BLaER1 treated with 17β-estradiol and CSF1 and Interleukin-3, amounts not matched to agents 10 nM and 100 nM (cell line): ENCODE measurements at regions not wholly inside any gene's neighbourhood (a gene's known extent, or its start where the extent isn't known, plus 50 kb on each side); places are given as distances from the start of the nearest gene placed in this dataset.

Experiments
- H3K27ac ChIP-seq, 11 experiments: shearing (Covaris generic); formaldehyde crosslinking; 2 replicates each; pipeline ENCODE4 v1.8.1; 2022
- H3K27me3 ChIP-seq, 11 experiments: shearing (Covaris generic); formaldehyde crosslinking; 2 replicates each; pipeline ENCODE4 v1.8.1; 2022
- H3K36me3 ChIP-seq, 11 experiments: shearing (Covaris generic); formaldehyde crosslinking; 2 replicates each; pipeline ENCODE4 v1.8.1; 2022
- H3K4me1 ChIP-seq, 10 experiments: shearing (Covaris generic); formaldehyde crosslinking; 2 replicates each; pipeline ENCODE4 v1.8.1; 2022
- H3K4me2 ChIP-seq, 11 experiments: shearing (Covaris generic); formaldehyde crosslinking; 2 replicates each; pipeline ENCODE4 v1.8.1; 2022
- H3K4me3 ChIP-seq, 10 experiments: shearing (Covaris generic); formaldehyde crosslinking; 2 replicates each; pipeline ENCODE4 v1.8.1; 2022
- H3K9ac ChIP-seq, 11 experiments: shearing (Covaris generic); formaldehyde crosslinking; 2 replicates each; pipeline ENCODE4 v1.8.1; 2022
- H3K9me3 ChIP-seq, 11 experiments: shearing (Covaris generic); formaldehyde crosslinking; replicated peaks in 1 of 11; 2 replicates each; pipeline ENCODE4 v1.8.1; 2022
- H4K20me1 ChIP-seq, 11 experiments: shearing (Covaris generic); formaldehyde crosslinking; 2 replicates each; pipeline ENCODE4 v1.8.1; 2022
- Cebpa-rat ChIP-seq, 11 experiments: shearing (Covaris generic); IDR thresholded peaks; 2 replicates each; pipeline ENCODE4 v1.8.1; 2022

- TF ChIP-seq Cebpa-rat (IDR thresholded peaks at IDR 0.05), result no peak
- Histone ChIP-seq H3K4me3 (no peak overlapping the region), H3K4me2 (no peak overlapping the region), H3K9ac (no peak overlapping the region), H3K4me1 (peaks cover 0 to 6% (median 0%) of the 10 kb centered on the region in 10 experiments; a peak in 1 of 20 replicates), H3K9me3 (peaks cover 0 to 5% (median 0%) of the 10 kb centered on the region in 11 experiments; a peak in 4 of 22 replicates), H3K27me3 (no peaks in the 10 kb centered on the region), H4K20me1 (no peaks in the 10 kb centered on the region), H3K36me3 (no peaks in the 10 kb centered on the region), H3K27ac (no peak overlapping the region)
Measured at GRCh38 chr9:18023332-18023731, 444.5 kb downstream of the SH3GL2 start.

GRCh38 chr9:18032636-18033035 is 441.3 kb upstream of the ADAMTSL1 start:
- Histone ChIP-seq H3K36me3 (no peaks in the 10 kb centered on the region), H3K4me1 (no peaks in the 10 kb centered on the region), H3K27ac (no peak overlapping the region), H3K4me3 (no peak overlapping the region), H3K27me3 (no peaks in the 10 kb centered on the region), H3K9me3 (peaks cover 0 to 11% (median 0%) of the 10 kb centered on the region in 11 experiments; a peak in 2 of 22 replicates), H4K20me1 (no peaks in the 10 kb centered on the region), H3K9ac (no peak overlapping the region), H3K4me2 (no peak overlapping the region)
- TF ChIP-seq Cebpa-rat (IDR thresholded peaks at IDR 0.05), result no peak

DNA sequence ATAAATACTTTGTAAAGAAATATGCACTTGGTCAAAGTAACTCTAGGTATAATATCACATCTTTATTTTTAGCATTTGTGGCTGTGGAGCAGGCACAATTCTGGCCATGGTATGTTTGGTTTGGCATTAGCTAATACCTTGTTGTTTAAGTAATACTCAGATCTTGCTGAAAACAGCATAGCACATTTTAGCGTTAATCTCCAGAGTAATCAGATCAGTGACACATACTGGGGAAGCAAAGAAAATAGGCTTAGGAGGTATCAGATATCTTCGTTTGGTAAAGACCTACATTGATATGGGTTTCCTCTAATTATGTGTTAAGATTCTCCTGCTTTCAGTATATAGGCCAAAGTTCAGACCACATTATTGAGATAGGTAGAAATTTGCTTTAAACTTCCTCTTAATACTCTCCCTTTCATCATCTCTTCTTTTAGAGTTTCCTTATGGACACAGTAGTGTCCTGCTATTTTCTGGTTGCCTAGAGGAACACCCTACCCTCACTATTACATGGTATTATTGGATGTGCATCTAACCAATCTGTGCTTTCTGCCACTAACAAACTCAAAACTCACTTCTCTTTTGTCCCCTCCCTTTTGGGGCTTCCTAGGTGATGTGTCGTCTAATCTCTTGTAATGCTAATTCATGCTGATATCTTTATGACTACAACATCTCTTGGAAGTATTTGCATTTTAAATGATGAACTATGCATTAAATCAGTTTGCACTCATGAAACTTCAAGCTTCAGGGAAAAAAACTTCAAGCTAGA is 437.3 kb upstream of the ADAMTSL1 start:
- no peak overlapping the region for H3K27ac ChIP-seq

DNA sequence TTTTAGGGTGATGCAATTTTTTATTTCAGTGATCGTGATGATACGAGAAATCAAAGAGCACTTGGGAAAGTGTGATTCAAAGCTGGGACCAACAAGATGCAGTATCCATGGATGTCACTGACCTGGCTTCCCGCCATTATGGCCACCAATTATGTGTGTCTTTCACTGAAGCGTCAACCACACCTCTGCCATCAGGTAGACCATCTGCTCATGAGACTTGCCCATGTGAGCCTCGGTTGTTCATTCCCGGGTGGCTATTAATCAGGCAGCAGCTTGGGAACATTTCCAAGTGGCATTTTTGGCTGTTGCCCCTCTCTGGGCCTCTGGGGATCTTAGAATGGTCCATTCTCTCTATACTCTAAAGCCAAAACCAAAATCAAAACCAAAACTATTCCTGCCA is 436.0 kb upstream of the ADAMTSL1 start:
- TF ChIP-seq Cebpa-rat (IDR thresholded peaks at IDR 0.05), result no peak
- Histone ChIP-seq H3K9ac (no peak overlapping the region), H3K4me3 (no peak overlapping the region), H3K27me3 (no peaks in the 10 kb centered on the region), H3K4me2 (no peak overlapping the region), H3K9me3 (no peaks in the 10 kb centered on the region), H3K4me1 (no peaks in the 10 kb centered on the region), H3K36me3 (no peaks in the 10 kb centered on the region), H3K27ac (no peak overlapping the region), H4K20me1 (no peaks in the 10 kb centered on the region)

More for the DNA sequence above, 437.3 kb upstream of the ADAMTSL1 start:
- no peak for TF ChIP-seq Cebpa-rat (IDR thresholded peaks at IDR 0.05)
- Histone ChIP-seq H3K27me3 (no peaks in the 10 kb centered on the region), H3K36me3 (no peaks in the 10 kb centered on the region), H3K4me3 (no peak overlapping the region), H3K4me1 (no peaks in the 10 kb centered on the region), H3K9ac (no peak overlapping the region), H3K9me3 (peaks cover 0 to 3% (median 0%) of the 10 kb centered on the region in 11 experiments; a peak in 2 of 22 replicates), H3K4me2 (no peak overlapping the region), H4K20me1 (no peaks in the 10 kb centered on the region)

GRCh38 chr9:18040327-18040726 is 433.6 kb upstream of the ADAMTSL1 start:
- Histone ChIP-seq H3K27ac (no peak overlapping the region), H4K20me1 (no peaks in the 10 kb centered on the region), H3K9ac (no peak overlapping the region), H3K9me3 (no peaks in the 10 kb centered on the region), H3K36me3 (no peaks in the 10 kb centered on the region), H3K4me1 (no peaks in the 10 kb centered on the region), H3K4me3 (no peak overlapping the region), H3K27me3 (no peaks in the 10 kb centered on the region), H3K4me2 (no peak overlapping the region)
- no peak for TF ChIP-seq Cebpa-rat (IDR thresholded peaks at IDR 0.05)

DNA sequence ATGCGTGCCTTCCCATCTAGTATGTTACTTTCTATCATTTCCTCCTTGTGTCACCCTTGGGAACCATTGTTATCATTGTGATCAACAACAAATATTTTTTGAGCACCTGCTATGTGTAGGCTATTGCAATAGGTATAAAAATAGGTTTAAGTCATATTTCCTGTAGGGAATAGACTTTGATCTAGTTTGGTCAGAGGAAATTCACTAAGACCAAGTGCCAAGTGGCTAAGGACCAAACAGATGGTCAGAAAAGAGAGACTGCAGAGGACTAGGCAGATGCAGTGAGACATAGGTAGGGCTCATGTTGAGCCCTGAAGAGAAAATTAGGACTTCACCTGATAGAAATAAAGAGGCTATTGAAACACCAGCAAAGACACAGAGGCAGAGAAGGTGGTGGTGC is 430.0 kb upstream of the ADAMTSL1 start:
- no peaks in the 10 kb centered on the region for H3K27me3 ChIP-seq
- no peaks in the 10 kb centered on the region for H3K9me3 ChIP-seq
- H3K36me3 ChIP-seq, result no peaks in the 10 kb centered on the region
- no peak overlapping the region for H3K4me2 ChIP-seq
- no peak overlapping the region for H3K4me3 ChIP-seq
- no peaks in the 10 kb centered on the region for H4K20me1 ChIP-seq
- H3K27ac ChIP-seq, result no peak overlapping the region
- H3K4me1 ChIP-seq, result no peaks in the 10 kb centered on the region
- no peak for TF ChIP-seq Cebpa-rat (IDR thresholded peaks at IDR 0.05)
- no peak overlapping the region for H3K9ac ChIP-seq

DNA sequence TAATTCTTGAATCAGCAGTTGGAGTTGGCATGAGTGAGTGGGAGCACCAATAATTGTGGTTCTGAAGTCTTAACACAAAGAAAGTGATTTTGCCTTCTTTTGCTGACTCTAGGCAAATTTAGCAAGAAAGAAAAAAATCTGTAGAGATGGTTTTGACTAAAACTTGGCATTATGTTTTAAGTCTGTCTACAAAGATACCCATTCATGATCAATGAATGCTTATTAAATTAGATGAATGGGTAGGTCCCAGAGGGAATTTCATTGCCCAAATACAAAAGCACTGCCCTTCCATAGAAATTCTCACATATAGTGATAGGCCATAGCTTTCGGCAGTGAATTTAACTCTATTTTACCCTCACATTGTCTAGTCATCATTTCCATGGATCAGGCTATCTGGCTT is 428.6 kb upstream of the ADAMTSL1 start:
- no peaks in the 10 kb centered on the region for H3K4me1 ChIP-seq
- no peaks in the 10 kb centered on the region for H4K20me1 ChIP-seq
- H3K27me3 ChIP-seq, result no peaks in the 10 kb centered on the region
- no peak overlapping the region for H3K4me2 ChIP-seq
- H3K36me3 ChIP-seq, result no peaks in the 10 kb centered on the region
- H3K4me3 ChIP-seq, result no peak overlapping the region
- no peak overlapping the region for H3K27ac ChIP-seq
- no peaks in the 10 kb centered on the region for H3K9me3 ChIP-seq
- no peak overlapping the region for H3K9ac ChIP-seq
- no peak for TF ChIP-seq Cebpa-rat (IDR thresholded peaks at IDR 0.05)

DNA sequence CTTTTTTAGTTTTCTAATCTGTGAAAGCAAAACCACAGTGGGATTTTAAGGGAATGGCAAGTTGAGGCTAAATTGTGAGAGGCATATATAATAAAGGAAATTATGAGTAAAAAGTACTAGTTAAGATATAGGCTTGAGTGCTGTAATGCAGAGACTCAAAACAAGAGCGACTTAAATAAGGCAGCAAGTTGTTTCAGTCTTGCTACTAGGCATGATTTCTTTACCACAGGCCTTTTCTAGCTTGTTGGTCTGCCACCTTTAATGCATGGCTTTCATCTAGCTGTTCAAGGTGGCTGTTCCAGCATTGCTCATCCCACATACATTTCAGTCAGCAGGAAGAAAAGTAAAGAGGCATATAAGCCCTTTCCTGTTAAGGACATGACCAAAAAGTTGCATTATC is 427.9 kb upstream of the ADAMTSL1 start:
- Histone ChIP-seq H3K4me2 (no peak overlapping the region), H3K4me3 (no peak overlapping the region), H3K9ac (no peak overlapping the region), H3K9me3 (no peaks in the 10 kb centered on the region), H3K36me3 (no peaks in the 10 kb centered on the region), H3K4me1 (no peaks in the 10 kb centered on the region), H3K27me3 (no peaks in the 10 kb centered on the region), H3K27ac (no peak overlapping the region), H4K20me1 (no peaks in the 10 kb centered on the region)
- no peak for TF ChIP-seq Cebpa-rat (IDR thresholded peaks at IDR 0.05)

DNA sequence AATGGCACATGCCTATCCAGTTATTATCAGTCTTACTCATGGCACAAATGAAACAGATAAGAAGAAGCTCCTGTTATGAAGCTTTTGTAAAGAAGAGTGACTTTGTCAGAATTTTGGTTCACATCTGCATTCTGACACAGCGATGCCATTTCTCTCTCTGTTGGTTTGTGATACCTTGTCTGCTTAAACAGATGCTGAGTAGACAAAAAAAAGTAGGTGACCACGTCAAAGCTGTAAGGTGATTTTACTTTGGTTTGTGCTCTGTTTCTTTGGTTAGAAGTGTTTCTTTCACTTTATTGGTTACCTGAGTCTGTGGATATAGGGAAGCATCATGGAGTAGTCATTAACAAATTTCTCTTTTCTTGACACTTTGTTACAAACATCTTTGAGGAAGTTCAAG is 422.3 kb upstream of the ADAMTSL1 start:
- TF ChIP-seq Cebpa-rat (IDR thresholded peaks at IDR 0.05), result no peak

DNA sequence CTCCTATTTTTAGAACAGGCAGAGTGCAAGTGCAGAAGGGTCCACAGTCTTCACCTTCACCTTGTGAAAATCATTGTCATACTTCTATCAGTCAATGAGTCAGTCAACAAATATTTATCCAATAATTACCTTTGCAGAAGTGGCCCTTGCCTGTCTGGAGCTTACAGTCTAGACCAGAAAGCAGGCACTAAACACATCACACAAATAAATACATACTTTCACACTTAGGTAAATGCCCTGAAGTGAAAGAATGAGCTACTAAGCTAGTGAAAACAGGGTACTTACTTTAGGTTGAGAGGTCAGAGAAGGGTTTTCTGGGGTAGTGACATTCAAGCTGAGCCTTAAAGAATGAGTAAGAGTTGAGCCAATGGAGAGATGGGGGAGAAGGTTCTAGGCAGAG is 421.9 kb upstream of the ADAMTSL1 start:
- Histone ChIP-seq H3K27ac (no peak overlapping the region), H3K36me3 (no peaks in the 10 kb centered on the region), H4K20me1 (no peaks in the 10 kb centered on the region), H3K27me3 (no peaks in the 10 kb centered on the region), H3K4me3 (no peak overlapping the region), H3K9me3 (no peaks in the 10 kb centered on the region), H3K4me1 (peaks cover 0 to 9% (median 8%) of the 10 kb centered on the region in 10 experiments; a peak in 10 of 20 replicates), H3K4me2 (no peak overlapping the region), H3K9ac (no peak overlapping the region)
- no peak for TF ChIP-seq Cebpa-rat (IDR thresholded peaks at IDR 0.05)

More for the DNA sequence above, 422.3 kb upstream of the ADAMTSL1 start:
- Histone ChIP-seq H3K36me3 (no peaks in the 10 kb centered on the region), H3K9ac (no peak overlapping the region), H4K20me1 (no peaks in the 10 kb centered on the region), H3K4me1 (peaks cover 0 to 9% (median 6%) of the 10 kb centered on the region in 10 experiments; a peak in 10 of 20 replicates), H3K27me3 (no peaks in the 10 kb centered on the region), H3K4me2 (no peak overlapping the region), H3K4me3 (no peak overlapping the region), H3K27ac (no peak overlapping the region), H3K9me3 (no peaks in the 10 kb centered on the region)
